ENCODE measurements at regions not wholly inside any gene's neighbourhood (a gene's known extent, or its start where the extent isn't known, plus 50 kb on each side); places are given as distances from the start of the nearest gene placed in this dataset.
"Not testable (repeated sequence)": the region's sequence is repeated elsewhere in the genome, so short reads cannot be mapped to it uniquely, and the experiment has no call there.

DNA sequence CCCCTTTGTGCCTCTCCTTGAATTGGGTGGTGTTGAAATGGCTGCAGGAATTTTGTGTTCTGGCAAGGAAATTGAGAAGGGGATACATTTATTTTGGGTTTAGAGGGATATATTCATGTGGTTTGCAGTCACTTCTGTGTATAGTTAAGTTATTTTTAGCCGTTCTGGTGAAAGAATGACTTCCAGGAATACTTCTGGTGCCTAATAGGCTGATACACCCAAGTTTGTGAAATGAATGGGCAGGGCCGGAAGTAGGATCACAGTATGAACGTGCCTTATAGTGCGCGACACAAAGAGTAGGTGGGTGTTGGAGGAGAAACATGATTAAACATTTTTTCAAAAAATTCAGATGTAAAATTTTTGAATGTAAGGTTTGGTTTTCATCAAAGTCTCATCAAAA is 168.6 kb upstream of the ATP5MC3 start:
- no peak for DNase-seq (ENCODE audit: low spot score)

DNA sequence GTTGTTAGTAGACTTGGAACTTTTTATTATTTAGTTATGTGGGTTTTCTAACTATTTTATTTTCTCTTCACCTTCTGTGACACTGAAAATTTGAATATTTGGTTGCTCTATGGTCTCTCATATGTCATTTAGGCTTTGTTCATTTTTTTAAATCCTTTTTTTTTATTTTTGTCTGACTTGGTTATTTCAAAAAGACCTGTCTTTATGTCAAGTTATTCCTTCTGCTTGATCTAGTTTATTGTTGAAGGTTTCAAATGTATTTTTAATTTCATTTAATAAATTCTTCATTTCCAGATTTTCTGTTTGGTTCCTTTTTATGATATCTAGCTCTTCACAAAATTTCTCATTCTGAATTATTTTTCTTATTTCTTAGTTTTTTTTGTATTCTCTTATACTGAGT is 160.6 kb upstream of the ATP5MC3 start:
- DNase-seq (ENCODE audit: low spot score): no peak

DNA sequence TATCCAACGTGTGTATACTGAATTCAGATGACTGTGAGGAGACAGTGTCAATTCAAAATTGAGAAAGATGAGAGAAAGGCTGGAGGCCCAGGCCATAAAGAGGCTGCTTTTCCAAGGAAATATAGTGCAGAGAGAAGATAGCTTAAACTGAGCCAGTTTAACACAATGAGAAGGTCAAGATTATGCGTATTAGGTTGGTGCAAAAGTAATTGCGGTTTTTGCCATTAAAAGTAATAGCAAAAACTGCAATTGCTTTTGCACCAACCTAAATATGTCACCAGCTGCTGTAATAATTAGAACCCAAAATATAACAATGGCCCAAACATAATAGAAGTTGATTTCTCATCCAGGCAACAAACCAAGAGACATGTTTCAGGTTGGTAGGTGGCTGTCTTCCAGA is 148.7 kb upstream of the ATP5MC3 start:
- no peak for DNase-seq (ENCODE audit: low spot score)

DNA sequence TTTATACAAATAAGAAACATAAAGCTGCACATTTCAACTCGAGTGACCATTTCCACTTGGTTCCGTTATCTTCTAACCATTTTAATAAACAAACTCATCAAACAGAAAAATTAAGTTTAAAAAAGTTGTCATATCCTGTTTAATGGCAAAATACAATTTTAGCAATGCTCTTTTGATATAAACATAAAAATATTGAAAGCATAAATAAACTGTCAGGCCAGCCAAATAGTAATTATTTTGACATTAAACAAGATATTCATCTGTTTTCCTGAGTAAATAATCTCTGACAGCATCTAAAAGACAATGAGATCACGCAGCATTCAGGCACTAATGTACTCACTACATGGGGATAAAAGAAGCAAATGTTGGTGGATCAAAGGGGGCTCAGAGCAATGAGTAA is 145.3 kb upstream of the ATP5MC3 start:
- no peak for DNase-seq (ENCODE audit: low spot score)

DNA sequence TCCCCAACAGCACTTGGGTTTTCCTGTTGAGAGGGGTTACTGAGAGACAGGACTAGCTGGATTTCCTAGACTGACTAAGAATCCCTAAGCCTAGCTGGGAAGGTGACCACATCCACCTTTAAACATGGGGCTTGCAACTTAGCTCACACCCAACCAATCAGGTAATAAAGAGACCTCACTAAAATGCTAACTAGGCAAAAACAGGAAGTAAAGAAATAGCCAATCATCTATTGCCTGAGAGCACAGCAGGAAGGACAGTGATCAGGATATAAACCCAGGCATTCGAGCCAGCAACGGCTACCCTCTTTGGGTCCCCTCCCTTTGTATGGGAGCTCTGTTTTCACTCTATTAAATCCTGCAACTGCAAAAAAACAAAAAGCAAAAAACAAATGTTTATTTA is 144.7 kb upstream of the ATP5MC3 start:
- DNase-seq (ENCODE audit: low spot score): not testable (repeated sequence)

DNA sequence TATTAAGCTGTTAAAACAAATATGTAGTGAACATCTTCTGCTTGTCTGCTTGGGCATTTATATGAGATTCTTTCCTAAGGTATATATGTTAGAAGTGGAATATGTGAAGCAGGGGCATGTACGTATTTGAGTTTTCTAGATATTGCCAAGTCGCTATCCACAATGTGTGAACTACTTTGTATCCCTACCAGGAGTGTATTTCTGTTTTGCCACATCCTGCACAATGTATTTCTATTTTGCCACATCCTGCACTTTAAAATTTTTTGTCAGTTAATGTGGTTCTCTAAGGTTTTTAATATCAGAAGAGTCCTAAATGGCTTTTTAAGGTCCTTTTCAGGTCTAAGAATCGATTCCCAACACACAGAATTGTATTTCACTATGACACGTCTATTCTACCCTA is 141.7 kb upstream of the ATP5MC3 start:
- DNase-seq (ENCODE audit: low spot score): no peak

DNA sequence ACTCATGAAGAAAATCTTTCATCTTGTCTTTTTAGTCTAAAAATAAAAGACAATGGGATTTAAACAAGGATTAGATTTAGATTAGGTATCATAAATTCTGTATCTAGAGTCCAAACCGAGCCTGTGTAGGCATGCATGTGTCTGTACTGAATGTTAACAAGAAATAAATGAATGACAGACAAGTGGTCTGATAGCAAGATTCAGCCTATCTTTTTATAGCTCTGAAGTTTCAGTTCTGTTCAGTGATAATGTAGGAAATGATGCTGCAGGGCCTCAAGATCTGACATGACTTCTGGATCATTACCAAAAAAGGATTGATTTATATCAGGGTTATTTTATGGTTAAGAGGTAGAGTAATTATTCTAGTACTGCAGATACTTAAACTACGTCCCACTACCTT is 137.0 kb upstream of the ATP5MC3 start:
- no peak for DNase-seq (ENCODE audit: low spot score)

DNA sequence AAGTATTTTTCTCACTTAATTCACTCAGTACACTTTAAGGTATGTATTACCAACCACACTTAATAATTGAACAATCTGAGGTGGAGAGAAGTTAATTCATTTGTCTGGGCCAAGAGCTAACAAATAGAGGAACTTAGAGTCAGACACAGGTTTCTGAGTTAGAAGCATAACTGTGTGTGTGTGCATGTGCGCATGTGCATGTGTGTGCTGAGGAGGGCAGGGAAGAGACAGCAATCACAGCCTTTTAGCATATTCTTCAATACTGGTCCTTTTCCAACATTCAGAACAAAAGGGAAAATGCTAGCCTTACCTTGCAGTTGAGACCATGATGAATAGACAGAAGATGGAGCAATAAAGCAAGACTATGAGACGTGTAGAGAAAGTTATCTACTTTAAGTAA is 136.2 kb upstream of the ATP5MC3 start:
- DNase-seq (ENCODE audit: low spot score): no peak

DNA sequence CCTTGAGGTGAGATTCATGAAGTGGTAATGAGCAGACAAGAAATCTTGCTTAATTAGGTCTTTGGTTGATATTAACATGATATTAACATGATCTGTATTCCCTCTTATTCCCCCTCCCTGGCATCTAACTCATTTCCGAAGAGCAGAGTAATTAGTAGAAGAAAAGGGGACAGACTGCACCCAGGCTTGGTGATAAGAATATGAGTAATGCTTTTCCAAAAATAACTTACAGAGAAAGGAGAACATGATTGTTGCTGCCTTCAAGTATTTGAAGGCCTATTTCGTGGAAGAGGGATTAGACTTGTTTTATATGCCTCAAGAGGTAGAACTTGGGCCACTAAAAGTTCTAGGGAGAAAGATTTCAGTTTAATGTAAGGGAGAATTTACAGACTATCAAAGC is 130.6 kb upstream of the ATP5MC3 start:
- no peak for DNase-seq (ENCODE audit: low spot score)

DNA sequence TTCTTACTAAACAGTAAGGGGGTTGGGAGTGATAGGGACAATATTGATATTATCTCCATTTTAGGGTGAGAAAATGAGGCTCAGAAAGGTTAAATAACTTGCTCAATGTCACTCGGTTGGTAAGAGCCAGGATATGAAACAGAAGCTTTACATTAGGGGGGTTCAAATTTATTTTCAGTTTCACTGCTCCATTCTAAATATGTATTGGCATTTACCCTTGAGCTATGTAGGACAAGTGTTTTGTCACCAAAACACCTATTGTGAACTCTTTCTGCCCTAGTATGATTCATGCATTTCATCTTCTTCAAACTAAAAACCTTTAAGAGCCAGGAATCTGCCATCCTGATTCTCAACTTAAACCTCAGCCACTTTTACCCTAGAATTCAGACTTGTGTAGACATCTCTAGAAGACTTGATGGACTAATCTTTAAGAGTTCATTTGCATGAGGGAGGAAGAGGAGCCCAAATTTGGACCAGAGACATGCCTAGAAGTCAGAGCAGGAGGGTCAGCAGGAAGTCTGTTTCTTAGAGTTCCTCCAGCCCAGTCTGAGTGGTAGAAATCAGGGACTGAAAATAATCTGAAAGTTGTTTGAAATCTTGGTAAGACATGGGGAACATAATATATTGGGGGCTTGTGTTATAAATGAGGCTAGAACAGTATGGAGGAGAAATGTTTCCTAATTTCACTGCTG is 129.4 kb upstream of the ATP5MC3 start:
- no peak for DNase-seq (ENCODE audit: low spot score)

DNA sequence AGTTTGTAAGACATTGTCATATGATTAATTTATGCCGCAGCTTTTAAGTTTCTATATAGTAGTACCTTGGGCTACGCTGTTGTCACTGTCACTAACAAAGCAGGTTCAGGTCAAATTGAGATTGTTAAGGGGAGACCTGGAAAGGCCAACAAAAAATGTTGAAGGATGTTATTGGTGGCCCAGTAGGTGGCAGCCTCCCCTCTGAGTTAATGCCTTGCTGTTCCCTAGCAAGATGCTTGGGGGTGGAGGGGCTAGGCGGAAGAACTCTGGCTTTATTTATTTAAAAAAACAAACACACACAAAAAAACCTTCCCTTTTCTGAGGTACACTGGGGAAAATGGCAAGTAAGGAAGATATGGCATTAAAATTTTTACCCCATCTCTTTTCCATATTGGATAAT is 128.3 kb upstream of the ATP5MC3 start:
- DNase-seq (ENCODE audit: low spot score): peak; percentile 11

DNA sequence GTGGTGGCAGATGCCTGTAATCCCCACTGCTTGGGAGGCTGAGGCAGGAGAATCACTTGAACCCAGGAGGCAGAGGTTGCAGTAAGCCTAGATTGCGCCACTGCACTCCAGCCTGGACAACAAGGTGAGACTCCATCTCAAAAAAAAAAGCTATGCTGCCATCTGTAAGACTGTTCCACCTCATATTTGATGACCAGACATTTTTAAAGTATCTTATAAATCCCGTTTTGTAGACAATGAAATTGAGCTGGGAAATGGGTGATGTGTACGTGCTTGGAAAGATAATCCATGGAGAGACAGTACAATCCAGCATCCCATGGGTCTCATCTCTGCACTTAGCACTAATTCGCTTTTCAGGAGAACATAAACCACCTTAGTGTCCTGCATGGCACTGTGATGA is 126.5 kb upstream of the ATP5MC3 start:
- DNase-seq (ENCODE audit: low spot score): no peak

DNA sequence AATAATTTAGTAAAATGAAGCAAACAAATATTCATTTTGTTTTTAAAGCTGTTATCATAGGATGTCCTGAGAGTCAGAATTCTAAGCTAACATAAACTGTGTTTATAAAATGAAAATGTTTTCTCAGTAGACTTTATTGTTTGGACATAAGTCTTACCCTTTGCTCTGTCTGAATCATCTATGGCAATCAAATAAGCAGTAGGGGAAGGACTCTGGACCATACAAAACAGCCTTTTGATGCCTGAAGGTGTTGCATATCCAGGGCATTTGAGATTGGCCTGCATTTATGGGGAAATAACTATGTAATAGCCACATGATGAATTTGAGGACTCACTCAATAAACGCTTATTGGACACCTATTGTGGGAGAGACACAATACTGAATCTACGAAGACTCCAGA is 123.0 kb upstream of the ATP5MC3 start:
- no peak for DNase-seq (ENCODE audit: low spot score)

DNA sequence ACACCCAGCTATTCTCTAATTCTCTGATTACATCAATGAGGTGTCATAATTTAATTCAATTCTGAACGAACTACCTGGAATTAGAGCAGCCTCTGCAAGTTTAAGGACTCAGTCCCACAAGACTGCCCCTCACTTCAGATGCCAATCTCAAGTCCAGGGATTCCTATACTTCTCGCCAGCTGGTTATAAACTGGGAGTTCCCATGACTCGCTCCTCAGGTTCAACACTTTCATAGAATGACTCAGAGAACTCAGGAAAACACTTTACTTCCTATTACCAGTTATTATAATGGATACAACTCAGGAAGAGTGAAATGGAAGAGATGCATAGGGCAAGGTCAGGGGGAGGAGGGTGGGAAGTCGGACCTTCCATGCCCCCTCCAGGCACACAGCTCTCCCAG is 112.3 kb upstream of the ATP5MC3 start:
- no peak for DNase-seq (ENCODE audit: low spot score)

DNA sequence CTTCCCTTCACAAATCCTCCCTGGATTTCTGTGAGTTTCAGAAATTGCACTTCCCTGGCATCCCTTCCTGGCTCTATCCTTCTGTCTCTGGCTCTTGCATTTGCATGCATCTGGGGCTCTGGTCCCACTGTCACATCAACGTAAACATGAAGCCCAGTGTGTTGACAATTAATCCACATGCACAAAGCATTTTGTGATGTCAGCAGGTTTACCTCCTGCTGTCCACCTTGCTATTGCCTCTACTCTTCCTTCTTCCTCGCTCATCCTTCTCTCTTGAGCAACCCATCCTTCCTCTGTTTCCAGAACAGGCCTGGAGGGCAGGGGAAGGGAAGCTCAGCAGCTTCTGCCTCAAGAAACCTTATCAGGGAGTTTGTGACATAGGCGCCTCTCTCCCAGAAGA is 111.7 kb upstream of the ATP5MC3 start:
- no peak for DNase-seq (ENCODE audit: low spot score)

DNA sequence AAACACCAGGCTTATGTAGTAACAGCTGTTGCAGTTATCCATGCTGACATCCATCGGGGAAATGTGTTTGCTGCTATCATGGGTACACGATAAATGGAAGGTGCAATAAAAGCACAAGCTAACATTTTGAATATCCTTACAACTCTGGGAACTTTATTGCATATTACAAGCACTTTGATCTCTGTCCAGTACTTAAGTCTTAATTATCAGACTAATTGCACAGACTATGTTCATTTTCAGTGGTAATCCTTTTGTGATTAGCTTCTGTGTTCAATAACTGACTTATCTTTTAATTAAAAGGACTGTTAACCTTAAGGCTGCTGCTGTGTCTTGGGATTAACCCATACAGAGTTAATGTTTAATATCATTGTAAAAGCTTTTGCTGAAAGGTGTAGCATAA is 101.4 kb upstream of the ATP5MC3 start:
- DNase-seq (ENCODE audit: low spot score): no peak

DNA sequence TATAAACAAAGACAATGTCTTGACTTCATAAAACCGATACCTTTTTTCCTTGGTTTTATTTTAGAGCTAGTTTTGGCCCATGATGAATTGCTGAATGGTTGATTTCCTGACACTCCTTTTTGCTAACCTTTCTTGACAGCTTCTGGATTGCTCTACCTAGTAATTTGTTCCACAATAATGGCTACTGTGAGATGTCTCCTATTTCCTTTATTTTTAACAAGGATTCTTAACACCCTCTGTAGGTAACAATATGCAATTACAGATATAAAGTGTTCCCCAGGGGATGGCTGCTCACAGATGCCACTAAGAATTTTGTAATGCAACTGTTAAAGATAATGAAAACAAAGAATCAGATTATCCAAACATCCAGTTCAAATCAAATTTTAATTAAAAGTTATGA is 100.8 kb upstream of the ATP5MC3 start:
- DNase-seq (ENCODE audit: low spot score): peak; percentile 43

DNA sequence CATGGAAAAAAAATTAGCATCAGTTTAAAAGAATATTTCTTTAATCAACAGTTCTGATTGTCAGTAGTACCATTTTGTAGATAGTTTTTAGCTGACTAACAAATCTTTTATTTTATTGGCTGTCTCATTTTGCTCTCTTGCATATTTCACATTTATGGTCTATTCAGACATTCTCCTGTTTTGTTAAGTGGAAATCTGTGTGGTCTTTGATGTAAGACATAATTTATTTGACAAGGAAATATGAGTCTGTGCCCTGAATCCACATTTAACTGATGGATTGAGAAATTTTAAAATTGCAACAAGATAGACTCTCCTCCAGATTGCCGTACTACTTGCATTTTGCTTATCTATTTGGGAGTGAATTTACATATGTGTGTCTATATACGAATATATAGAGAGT is 96.3 kb upstream of the ATP5MC3 start:
- DNase-seq (ENCODE audit: low spot score): no peak

DNA sequence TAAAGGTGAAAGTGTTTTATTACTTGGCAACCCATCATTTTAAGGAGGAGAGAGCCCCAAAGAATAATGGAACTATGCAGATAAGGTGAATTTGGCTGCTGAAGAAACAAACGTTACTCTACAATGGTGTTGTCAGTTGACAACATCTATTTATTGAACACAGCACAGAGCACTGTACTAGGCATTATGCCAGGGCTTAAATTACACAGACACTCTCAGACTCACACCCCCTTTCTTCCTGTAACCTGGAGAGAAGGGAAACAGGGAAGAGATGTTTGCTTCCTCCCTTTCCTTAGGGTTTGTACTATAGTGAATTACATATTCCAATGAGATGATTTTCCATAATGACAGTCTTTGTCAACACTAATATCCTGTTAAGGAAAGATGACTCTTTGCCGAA is 94.0 kb upstream of the ATP5MC3 start:
- DNase-seq (ENCODE audit: low spot score): no peak

DNA sequence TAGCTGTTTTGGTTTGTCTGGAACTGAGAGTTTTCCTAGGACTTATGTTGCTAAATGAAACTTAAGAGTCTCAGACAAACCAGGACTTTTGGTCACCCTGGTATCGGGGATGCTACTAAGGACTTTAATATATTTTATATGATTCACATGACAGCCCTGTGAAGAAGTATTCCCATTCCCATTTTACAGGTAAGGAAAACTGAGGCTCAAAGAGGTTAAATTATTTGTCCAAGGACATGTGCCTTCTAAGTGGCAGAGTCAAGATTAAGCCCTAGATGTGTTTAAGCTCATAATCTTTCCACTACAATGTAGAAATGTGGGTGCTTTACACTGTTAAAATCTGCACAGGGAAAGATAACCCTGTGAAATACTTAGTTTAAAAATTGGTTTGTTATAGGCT is 77.7 kb upstream of the ATP5MC3 start:
- no peak for DNase-seq (ENCODE audit: low spot score)

DNA sequence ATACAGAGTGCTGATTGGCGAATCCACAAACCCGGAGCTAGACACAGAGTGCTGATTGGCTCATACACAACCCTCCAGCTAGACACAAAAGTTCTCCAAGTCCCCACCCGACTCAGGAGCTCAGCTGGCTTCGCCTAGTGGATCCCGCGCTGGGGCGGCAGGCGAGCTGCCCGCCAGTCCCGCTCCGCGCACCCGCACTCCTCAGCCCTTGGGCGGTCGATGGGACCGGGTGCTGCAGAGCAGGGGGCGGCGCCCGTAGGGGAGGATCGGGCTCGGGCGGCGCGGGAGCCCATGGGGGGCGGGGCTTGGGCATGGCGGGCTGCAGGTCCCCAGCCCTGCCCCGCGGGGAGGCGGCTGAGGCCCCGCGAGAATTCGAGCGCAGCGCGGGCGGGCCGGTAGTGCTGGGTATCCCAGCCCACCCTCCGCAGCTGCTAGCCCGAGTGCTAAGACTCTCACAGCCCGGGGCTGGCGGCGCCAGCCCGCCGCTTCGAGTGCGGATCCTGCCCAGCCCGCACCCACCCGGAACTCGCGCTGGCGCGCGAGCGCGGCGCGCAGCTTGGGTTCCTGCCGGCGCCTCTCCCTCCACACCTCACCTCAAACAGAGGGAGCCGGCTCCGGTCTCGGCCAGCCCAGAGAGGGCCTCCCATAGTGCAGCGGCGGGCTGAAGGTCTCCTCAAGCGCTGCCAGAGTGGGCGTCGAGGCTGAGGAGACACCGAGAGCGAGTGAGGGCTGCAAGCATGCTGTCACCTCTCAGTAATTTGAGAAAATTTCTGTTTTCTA is 75.5 kb upstream of the ATP5MC3 start:
- DNase-seq (ENCODE audit: low spot score): no peak

DNA sequence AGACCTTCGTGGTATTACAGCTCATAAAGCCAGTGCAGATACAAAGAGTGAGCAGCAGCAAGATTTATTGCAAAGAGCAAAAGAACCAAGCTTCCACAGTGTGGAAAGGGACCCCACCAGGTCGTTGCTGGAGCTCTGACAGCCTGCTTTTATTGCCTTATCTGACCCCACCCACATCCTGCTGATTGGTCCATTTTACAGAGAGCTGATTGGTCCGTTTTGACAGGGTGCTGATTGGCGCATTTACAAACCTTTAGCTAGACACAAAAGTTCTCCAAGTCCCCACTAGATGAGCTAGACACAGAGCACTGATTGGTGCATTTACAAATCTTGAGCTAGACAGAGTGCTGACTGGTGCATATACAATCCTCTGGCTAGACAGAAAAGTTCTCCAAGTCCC is 74.9 kb upstream of the ATP5MC3 start:
- not testable (repeated sequence) for DNase-seq (ENCODE audit: low spot score)

DNA sequence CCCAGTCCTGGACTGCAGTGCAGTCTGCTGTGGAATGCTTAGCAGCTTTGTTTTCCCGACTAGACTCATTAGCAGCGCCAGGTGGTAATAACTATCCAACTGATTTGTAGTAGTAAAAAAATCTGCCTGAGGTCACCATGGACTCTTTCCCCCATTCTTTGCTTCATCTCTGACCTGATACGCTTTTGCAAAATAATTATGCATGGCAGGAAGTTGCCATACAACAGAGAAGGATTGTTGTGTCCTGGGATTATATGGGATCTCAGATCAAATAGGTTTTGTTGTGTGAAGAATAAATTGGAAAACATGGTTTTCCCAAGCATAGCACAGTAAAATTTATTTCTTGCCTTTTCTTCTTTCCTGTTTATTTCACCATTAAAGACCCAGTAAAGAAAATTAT is 72.4 kb upstream of the ATP5MC3 start:
- DNase-seq (ENCODE audit: low spot score): no peak

DNA sequence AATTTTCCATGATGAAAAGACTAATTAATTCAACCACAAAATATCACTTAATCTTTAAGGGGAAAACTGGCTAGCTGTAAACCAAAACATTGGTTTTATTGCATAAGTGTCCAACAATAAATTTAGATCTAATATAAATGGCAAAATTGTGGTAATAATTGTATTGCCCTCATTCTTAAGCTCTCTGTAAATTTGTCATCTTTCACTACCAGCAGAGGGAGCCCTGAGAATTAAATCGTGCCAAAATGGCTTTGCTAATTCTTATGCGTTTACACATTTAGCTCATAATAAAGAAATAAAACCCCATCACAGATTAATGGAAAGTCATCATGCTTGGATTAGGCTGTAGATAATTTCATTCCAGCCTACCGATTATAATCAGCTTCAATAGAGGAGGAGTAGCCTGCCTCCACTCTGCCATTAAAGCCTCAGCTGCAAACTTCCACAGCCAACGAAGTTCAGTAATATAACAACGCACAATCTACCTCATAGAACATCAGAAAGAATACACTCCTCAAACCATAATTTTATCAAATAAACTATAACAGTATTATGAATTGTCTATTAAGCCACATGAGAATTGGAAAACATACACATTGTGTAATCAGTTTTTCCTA is 70.0 kb upstream of the ATP5MC3 start:
- DNase-seq (ENCODE audit: low spot score): peak; percentile 7

Measured in germinal center (tissue), 1 donor.